Gastrocnemius medialis (tissue), 4 donors: ENCODE measurements at regions not wholly inside any gene's neighbourhood (a gene's known extent, or its start where the extent isn't known, plus 50 kb on each side); places are given as distances from the start of the nearest gene placed in this dataset.

Source experiments
- POLR2A ChIP-seq, 2 donors: fragments of 450-650 bp; IDR thresholded peaks; one replicate each; pipeline ENCODE4 v1.6.1; 2017; ENCODE audit warnings: antibody characterized with exemption in 2 of 2, mild to moderate bottlenecking in 2 of 2, moderate library complexity in 2 of 2
- TF ChIP-seq, protein P1 (sequence below), 5 experiments: fragments of 450-650 bp in 3 of 5; fragments of 200-600 bp in 2 of 5; sonication (generic) in 2 of 5; IDR thresholded peaks in 4 of 5; conservative IDR thresholded peaks in 1 of 5; 1 replicate in 4 of 5; 2 replicates in 1 of 5; pipeline ENCODE4 v1.5.1; 2016 to 2019; ENCODE audit warnings: antibody characterized with exemption in 5 of 5, mild to moderate bottlenecking in 3 of 5, moderate library complexity in 3 of 5

DNA sequence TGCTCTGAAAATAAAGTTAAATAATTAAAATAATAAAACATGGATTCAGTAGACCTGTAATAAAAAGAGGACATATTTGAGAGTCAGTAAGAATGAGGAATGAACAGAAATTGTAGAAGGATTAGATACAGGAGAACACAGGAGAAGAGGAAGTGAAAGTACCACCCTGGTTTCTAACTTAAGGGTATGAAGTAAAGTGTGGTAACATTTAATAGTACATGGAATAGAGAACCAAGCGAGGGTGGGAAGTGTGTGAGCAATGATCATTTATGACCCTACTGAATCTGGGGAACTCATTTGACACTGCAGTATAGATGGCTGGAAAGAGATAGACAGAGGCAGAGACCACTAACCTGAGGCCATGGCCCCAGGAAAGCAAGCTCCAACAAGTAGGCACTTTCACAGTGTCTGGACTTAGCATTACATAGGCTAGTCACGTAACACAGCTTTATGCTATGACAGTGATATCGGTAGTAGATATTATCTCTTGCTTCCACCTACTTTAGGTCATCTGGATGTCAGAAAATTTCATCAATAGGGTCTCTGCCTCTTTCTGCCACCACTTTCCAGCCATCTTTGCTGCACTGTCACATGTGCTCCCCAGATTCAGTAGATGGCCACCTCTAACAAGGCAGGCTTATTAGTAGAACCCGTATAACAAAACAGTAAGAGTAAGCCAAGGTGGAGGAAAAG lies 633.9 kb upstream of the MIR17HG start:
- TF ChIP-seq, protein P1, sequence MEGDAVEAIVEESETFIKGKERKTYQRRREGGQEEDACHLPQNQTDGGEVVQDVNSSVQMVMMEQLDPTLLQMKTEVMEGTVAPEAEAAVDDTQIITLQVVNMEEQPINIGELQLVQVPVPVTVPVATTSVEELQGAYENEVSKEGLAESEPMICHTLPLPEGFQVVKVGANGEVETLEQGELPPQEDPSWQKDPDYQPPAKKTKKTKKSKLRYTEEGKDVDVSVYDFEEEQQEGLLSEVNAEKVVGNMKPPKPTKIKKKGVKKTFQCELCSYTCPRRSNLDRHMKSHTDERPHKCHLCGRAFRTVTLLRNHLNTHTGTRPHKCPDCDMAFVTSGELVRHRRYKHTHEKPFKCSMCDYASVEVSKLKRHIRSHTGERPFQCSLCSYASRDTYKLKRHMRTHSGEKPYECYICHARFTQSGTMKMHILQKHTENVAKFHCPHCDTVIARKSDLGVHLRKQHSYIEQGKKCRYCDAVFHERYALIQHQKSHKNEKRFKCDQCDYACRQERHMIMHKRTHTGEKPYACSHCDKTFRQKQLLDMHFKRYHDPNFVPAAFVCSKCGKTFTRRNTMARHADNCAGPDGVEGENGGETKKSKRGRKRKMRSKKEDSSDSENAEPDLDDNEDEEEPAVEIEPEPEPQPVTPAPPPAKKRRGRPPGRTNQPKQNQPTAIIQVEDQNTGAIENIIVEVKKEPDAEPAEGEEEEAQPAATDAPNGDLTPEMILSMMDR (IDR thresholded peaks at IDR 0.05 in 4 of 5, conservative IDR thresholded peaks at IDR 0.05 in 1 of 5) = no peak
- no peak for TF ChIP-seq POLR2A (IDR thresholded peaks at IDR 0.05)
